ENCODE measurements at regions not wholly inside any gene's neighbourhood (a gene's known extent, or its start where the extent isn't known, plus 50 kb on each side); places are given as distances from the start of the nearest gene placed in this dataset.

- no peak for TF ChIP-seq CTCF (IDR thresholded peaks at IDR 0.05)
- no peak for TF ChIP-seq POLR2A (IDR thresholded peaks at IDR 0.05)
- TF ChIP-seq EP300 (IDR thresholded peaks at IDR 0.05) = no peak
Observed at GRCh38 chr6:104256646-104257045, 603.1 kb downstream of the HACE1 start.
